GM21360 (cell line): ENCODE measurements at regions not wholly inside any gene's neighbourhood (a gene's known extent, or its start where the extent isn't known, plus 50 kb on each side); places are given as distances from the start of the nearest gene placed in this dataset.

Experiments used
- ATAC-seq: cut with Tn5 transposase; IDR thresholded peaks from one replicate; pipeline ENCODE4 v1.9.1; 2021; ENCODE audit warnings: mild to moderate bottlenecking, moderate library complexity; ENCODE audit not compliant: unreplicated experiment

DNA sequence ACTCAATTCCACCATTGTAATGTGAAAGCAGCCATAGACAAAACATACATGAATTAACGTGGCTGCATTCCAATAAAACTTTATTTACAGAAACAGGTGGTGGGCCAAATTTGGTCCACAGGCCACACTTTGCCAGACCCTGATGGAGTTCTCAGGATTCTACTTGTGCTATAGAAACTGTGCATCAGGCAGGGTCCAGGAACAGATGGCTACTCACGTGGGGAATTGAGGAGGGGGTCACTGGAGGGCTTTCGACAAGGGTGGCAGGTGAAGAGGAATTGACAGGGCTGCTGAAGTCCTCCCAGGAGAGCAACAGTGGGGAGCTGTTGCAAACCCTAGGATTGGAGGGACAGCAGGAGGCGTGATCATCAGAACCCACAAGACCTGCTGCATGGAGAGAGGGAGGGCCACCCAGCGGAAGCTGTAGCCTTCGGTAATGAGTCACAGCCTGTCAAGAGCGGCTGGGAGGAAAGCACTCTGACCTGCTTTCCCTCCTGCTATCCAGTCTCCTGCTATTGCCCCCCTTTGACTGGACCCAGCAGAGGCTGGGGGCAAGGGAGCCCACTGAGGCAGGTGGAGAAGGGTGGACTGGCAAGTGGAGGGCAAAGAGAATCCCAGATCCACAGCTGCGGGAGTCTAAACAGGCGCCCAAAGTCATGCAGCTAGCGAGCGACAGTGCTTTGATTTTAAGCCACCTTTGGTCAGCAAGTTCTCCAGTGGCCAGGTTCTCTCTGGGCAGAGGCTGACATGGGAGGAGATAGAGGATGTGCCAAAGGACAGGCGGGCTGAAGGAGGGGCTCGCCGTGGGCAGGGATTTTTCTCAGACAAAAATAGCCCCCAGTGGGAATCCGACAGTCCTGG, 138.3 kb upstream of the SMIM23 start:
- ATAC-seq = no peak

DNA sequence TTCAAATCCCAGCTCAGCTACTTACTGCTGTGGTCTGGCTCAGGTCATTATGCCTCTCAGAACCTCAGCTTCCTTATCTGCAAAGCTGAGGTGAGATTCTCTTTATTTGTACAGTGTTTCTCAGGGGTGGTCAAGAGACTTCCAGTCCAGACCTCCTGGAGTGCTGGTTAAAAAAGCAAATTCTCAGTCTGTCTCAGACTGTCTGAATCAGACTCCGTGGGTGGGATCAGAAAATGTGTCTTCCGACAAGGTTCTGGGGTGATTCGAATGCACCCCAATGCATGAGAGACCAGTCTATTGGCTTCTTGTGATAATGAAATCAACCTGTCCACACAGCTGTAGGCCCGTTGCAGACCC, 137.7 kb upstream of the SMIM23 start:
- ATAC-seq = no peak

- ATAC-seq = no peak
Measured at GRCh38 chr5:171648279-171649074, 137.1 kb upstream of the SMIM23 start.

GRCh38 chr5:171649075-171649401, 136.6 kb upstream of the SMIM23 start:
- ATAC-seq = no peak

DNA sequence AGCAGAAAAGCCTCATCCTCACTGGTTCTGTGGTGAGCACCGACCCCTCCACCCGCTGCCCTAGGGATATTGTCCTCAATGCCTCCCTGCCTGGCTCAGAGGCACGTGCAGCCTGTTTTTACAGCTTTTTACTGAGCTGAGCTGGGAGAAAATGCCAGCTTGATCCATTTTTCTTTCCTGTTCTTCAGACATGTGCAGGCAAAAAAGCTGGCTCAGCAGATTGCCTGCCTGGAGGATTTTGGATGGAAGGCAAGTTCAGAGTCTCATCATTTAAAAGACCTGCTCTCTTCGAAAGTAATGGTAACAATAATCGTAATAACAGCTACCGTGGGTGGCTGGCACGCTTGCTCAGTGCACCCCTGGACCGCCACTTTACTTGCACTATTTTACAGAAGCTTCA, 135.0 kb upstream of the SMIM23 start:
- ATAC-seq = no peak

DNA sequence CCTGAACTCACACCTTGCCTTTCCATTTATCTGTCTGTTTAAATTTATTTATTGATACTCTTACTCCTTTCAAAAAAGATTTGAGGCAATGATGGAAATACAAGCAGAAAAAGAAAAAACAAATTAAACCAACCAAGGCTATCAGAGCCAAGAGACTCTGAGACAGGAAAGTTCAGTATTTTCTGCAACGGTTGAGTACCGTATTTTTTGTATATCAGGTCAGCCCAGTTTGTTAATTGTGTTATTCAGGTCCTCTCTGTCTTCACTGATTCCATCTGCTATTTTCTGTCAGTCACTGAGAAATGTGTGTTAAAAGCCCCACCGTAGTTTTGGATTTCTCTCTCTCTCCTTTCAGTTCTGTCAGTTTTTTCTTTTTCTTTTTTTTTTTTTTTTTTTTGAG, 134.5 kb upstream of the SMIM23 start:
- no peak for ATAC-seq

GRCh38 chr5:171654881-171655280, 130.7 kb upstream of the SMIM23 start:
- no peak for ATAC-seq

DNA sequence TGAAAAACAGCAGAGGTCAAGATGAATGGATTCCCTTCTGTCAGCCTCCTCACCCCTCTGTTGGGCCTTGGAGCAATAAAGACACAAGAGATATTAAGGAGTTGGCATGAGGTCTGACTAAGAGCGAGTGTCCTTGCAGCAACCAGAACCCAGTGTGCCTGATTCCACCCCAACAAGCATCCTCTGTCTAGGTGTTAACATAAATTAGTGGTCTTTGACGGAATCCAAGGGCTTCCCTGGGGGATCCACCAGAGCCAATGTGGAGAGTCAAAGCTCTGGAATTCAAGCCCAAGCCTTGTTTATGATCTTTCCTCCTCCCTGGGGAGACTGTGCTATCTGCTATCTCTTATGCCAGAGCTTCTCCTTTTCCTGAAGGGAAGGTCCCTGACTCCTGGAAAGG, 128.1 kb upstream of the SMIM23 start:
- ATAC-seq = no peak

- ATAC-seq = no peak
Measured at GRCh38 chr5:171659896-171660295, 125.7 kb upstream of the SMIM23 start.

DNA sequence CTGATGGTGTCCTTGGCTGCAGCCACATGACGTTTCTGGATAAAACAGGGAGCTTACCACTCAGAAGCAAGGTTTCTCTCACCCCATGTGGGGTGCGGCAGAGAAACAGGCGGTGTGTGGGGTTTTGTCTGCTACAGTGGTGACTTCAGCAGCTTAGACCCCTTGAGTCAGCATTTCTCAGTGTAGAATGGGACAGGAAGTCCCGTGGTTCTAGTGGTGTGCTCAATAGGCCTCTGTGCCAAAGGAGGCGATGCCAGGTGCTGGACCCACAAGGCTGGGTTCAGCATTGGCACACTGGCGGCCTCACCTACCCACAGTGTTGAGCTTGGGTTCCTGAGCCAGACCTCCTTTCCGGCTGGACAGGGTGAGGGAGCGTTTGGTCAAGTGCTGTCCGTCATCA, 125.2 kb upstream of the SMIM23 start:
- no peak for ATAC-seq

DNA sequence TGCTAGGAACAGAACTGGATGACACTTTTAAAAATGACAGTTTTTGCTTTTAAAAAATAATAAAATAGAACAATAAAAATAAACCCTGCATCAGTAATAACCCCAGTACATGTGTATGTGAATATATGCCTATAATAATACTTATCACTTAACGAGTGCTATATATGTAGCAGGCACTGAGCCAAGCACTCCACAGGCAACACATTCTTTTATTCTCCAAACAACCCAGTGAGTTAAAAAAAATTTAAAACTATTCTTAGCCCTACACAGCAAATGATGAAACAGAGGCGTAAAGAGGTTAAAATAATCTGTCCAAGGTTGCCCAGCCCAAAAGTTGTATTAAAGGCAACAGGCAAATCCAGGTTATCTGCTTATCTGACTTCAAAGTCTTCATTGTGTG, 124.5 kb upstream of the SMIM23 start:
- ATAC-seq = no peak

GRCh38 chr5:171663311-171664085, 122.1 kb upstream of the SMIM23 start:
- ATAC-seq = no peak

- no peak for ATAC-seq
Measured at GRCh38 chr5:171664489-171664888, 121.1 kb upstream of the SMIM23 start.

DNA sequence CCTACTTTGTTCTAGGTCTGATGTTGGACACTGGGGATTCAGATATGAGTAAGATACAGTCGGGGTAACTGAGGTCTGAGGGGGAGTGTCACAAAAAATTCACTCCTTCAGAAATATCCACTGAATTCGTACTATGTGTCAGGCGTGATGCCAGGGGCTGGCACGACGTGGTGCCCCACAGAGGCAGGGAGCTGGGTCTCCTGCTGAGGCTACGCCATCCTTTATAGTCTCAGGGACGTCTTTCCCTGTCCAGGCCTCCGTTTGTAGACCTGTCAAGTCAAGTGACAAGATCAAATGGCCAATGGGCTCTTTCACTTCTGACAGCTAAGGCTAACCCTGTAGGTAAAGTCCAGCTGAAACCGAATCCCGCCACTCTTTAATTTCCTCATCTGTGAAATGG, 118.8 kb upstream of the SMIM23 start:
- ATAC-seq = no peak

GRCh38 chr5:171667341-171668096, 118.1 kb upstream of the SMIM23 start:
- no peak for ATAC-seq

DNA sequence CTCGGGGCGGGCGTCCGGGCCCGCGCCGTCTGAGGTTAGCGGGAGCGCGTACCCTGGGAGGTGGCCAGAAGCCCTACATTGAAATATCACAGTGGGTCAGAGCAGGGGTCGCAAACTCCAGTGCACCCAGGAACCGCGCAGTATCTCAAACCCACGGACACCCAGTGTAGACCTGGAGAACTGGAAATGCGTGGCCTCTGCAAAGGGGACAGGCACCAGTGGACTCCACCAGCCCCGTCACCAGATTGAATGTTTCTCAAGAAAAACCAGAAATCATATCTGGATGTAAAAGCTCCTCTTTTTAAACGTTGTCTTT, 117.6 kb upstream of the SMIM23 start:
- no peak for ATAC-seq

DNA sequence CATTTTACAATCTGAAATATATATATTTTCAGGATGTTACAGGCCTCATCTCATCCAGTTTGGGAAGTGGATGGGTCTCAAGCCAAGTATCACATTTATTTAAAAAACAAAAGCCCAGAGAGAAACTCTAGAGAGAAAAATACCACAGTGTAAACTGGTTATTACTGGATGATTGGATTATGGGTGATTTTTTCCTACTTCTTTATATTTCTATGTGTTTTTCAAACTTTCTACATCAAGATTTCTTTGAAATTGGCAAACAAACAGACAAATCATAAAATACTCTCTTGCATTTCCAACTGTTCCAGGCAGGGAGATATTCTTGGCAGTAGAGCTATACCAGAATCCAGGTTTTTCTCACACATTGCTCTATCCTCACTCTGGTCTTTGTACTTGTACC, 116.0 kb upstream of the SMIM23 start:
- ATAC-seq = no peak

DNA sequence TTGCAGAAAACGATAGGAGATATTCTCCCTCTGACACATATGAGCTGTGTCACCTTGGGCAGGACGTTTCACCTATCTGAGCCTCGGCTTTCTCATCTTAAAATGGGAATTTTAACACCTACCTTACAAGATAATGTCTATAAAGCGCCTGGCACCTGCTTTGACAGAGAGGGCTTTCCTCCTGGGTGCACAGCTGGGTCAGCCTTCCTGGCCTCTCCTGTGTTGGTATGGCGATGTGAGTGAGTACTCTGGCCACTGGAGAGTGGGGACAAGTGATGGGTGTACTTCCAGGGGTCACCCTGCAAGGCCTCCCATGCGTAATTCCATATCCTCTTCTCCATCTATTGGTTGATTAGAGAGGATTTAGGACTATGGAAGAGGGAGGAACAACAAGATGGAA, 113.1 kb upstream of the SMIM23 start:
- no peak for ATAC-seq

- ATAC-seq = no peak
Measured at GRCh38 chr5:171673328-171673727, 112.3 kb upstream of the SMIM23 start.

DNA sequence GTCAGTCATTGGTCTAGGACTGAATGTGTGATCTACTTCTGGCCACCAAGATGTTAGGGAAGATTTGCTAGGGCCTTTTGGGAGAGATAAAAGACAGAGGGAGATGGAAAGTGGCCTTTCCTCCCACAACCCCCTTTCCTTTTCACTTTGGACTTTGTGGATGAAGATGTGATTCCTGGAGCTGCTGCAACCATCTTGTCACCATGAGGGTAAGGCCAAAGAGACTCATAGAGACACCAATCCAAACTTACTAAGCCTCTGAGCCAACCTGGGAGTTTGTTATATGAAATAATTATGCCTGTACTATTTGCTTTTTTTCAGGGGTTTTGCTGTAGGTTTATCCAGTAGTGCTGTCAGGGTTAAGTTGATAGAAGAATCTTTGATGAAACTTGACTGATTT, 111.8 kb upstream of the SMIM23 start:
- ATAC-seq = no peak

DNA sequence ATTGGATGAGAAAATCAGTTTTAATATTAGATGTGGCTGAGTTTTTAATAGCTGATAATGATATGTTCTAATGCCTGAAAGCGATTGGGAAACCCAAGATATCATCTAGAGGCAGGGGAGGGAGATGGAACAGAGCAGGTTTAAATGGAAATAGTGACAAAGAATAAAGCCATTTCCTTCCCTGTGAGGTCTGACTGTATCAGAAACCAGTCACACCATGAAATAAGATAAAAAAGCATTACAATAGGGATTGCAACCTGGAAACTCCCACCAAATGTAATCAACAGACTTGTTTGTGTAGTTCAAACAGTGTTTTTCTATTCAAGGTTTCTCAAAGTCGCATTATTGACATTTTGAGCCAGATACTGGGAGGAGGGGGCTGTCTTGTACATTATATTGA, 110.1 kb upstream of the SMIM23 start:
- ATAC-seq = no peak
